ENCODE measurements at regions not wholly inside any gene's neighbourhood (a gene's known extent, or its start where the extent isn't known, plus 50 kb on each side); places are given as distances from the start of the nearest gene placed in this dataset.

GRCh38 chr6:112433457-112433856, 86.3 kb downstream of the RFPL4B start:
- ChIA-PET POLR2A (no interaction called here), CTCF (no interaction called here)
- no peak for TF ChIP-seq CTCF (IDR thresholded peaks at IDR 0.05; ENCODE audit: control extremely low read depth, extremely low read depth, low read depth, missing control alignments)
- DNase-seq (ENCODE audit: extremely low spot score) = no peak

- POLR2A ChIA-PET = no interaction called here
- CTCF ChIA-PET = no interaction called here
- TF ChIP-seq CTCF (IDR thresholded peaks at IDR 0.05; ENCODE audit: control extremely low read depth, extremely low read depth, low read depth, missing control alignments) = no peak
- DNase-seq (ENCODE audit: extremely low spot score) = no peak
Observed at GRCh38 chr6:112434896-112435435, 87.8 kb downstream of the RFPL4B start.

GRCh38 chr6:112437058-112437457, 89.9 kb downstream of the RFPL4B start:
- CTCF ChIA-PET = no interaction called here

GRCh38 chr6:112439010-112439409, 91.9 kb downstream of the RFPL4B start:
- POLR2A ChIA-PET = no interaction called here
- CTCF ChIA-PET = interaction anchor here (1.3 to 1.6 kb wide), 2 partner anchors 9 kb away, joined by 3 to 4 read pairs; no protein-coding TSS in a partner anchor
- DNase-seq (ENCODE audit: extremely low spot score) = no peak
- TF ChIP-seq CTCF (IDR thresholded peaks at IDR 0.05; ENCODE audit: control extremely low read depth, extremely low read depth, low read depth, missing control alignments) = no peak

More at GRCh38 chr6:112437058-112437457, 89.9 kb downstream of the RFPL4B start:
- POLR2A ChIA-PET = no interaction called here
- TF ChIP-seq CTCF (IDR thresholded peaks at IDR 0.05; ENCODE audit: control extremely low read depth, extremely low read depth, low read depth, missing control alignments) = no peak
- no peak for DNase-seq (ENCODE audit: extremely low spot score)

GRCh38 chr6:112439432-112439831, 92.3 kb downstream of the RFPL4B start:
- CTCF ChIA-PET = interaction anchor here (1.3 to 1.6 kb wide), 2 partner anchors 8 to 9 kb away, joined by 3 to 4 read pairs; no protein-coding TSS in a partner anchor
- POLR2A ChIA-PET = no interaction called here
- no peak for TF ChIP-seq CTCF (IDR thresholded peaks at IDR 0.05; ENCODE audit: control extremely low read depth, extremely low read depth, low read depth, missing control alignments)
- DNase-seq (ENCODE audit: extremely low spot score) = no peak

GRCh38 chr6:112441607-112442006, 94.5 kb downstream of the RFPL4B start:
- ChIA-PET POLR2A (no interaction called here), CTCF (no interaction called here)
- no peak for DNase-seq (ENCODE audit: extremely low spot score)
- no peak for TF ChIP-seq CTCF (IDR thresholded peaks at IDR 0.05; ENCODE audit: control extremely low read depth, extremely low read depth, low read depth, missing control alignments)

Data from GM10248 (cell line).